ENCODE measurements at regions not wholly inside any gene's neighbourhood (a gene's known extent, or its start where the extent isn't known, plus 50 kb on each side); places are given as distances from the start of the nearest gene placed in this dataset.
"Not testable (repeated sequence)": the region's sequence is repeated elsewhere in the genome, so short reads cannot be mapped to it uniquely, and the experiment has no call there.

DNA sequence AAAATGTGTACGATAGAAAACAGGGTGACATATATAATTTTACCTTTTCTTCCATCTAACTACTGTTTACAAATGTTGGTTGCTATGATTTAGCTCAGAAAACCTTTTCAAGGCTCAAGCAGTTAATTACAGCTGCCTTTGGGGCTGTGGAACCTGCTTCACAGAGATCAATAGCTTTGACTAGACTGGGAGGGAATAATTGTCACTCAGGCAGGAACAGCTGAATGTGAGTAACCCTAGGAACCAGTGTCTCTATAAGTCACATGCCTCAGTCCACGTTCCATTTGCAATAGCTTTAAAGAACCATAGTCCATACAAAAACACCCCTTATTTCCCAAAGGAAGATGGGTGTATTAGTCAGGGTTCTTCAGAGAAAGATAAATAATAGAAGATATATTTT, 306.8 kb upstream of the ERCC4 start:
- TF ChIP-seq ZFX (IDR thresholded peaks at IDR 0.05; ENCODE audit: borderline replicate concordance), result no peak
- TF ChIP-seq, protein P1, sequence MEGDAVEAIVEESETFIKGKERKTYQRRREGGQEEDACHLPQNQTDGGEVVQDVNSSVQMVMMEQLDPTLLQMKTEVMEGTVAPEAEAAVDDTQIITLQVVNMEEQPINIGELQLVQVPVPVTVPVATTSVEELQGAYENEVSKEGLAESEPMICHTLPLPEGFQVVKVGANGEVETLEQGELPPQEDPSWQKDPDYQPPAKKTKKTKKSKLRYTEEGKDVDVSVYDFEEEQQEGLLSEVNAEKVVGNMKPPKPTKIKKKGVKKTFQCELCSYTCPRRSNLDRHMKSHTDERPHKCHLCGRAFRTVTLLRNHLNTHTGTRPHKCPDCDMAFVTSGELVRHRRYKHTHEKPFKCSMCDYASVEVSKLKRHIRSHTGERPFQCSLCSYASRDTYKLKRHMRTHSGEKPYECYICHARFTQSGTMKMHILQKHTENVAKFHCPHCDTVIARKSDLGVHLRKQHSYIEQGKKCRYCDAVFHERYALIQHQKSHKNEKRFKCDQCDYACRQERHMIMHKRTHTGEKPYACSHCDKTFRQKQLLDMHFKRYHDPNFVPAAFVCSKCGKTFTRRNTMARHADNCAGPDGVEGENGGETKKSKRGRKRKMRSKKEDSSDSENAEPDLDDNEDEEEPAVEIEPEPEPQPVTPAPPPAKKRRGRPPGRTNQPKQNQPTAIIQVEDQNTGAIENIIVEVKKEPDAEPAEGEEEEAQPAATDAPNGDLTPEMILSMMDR (IDR thresholded peaks at IDR 0.05), result no peak
- no peak overlapping the region for H3K27ac ChIP-seq

- TF ChIP-seq ZFX (IDR thresholded peaks at IDR 0.05; ENCODE audit: borderline replicate concordance), result no peak
- TF ChIP-seq, protein P1 (IDR thresholded peaks at IDR 0.05), result no peak
- H3K27ac ChIP-seq, result no peak overlapping the region
Observed at GRCh38 chr16:13621639-13622038, 298.3 kb upstream of the ERCC4 start.

- H3K27ac ChIP-seq, result no peak overlapping the region
- no peak for TF ChIP-seq ZFX (IDR thresholded peaks at IDR 0.05; ENCODE audit: borderline replicate concordance)
- TF ChIP-seq, protein P1 (IDR thresholded peaks at IDR 0.05), result no peak
Observed at GRCh38 chr16:13628156-13628555, 291.8 kb upstream of the ERCC4 start.

DNA sequence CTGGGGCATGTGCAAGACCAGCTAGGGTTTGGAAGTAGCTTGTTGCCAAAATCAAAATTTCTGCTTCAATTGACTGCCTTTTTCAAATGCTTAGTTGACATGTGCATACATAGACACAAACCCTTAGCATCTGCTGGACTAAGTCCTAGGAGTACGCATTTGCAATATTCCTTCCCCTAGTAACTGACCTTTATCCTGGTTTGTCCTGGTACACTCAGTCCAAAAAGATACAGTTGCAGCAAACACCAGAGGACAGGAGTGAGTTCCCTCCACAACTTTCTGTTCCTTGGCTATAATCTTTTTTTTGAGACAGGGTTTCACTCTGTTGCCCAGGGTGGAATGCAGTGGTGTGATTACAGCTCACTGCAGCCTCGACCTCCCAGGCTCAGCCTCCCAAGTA, 290.2 kb upstream of the ERCC4 start:
- TF ChIP-seq ZFX (IDR thresholded peaks at IDR 0.05; ENCODE audit: borderline replicate concordance), result no peak
- TF ChIP-seq, protein P1 (IDR thresholded peaks at IDR 0.05), result no peak
- no peak overlapping the region for H3K27ac ChIP-seq

- H3K27ac ChIP-seq, result no peak overlapping the region
- TF ChIP-seq, protein P1 (IDR thresholded peaks at IDR 0.05), result no peak
- no peak for TF ChIP-seq ZFX (IDR thresholded peaks at IDR 0.05; ENCODE audit: borderline replicate concordance)
Observed at GRCh38 chr16:13630374-13630773, 289.6 kb upstream of the ERCC4 start.

- H3K27ac ChIP-seq, result no peak overlapping the region
- TF ChIP-seq ZFX (IDR thresholded peaks at IDR 0.05; ENCODE audit: borderline replicate concordance), result no peak
- TF ChIP-seq, protein P1 (IDR thresholded peaks at IDR 0.05), result no peak
Observed at GRCh38 chr16:13631213-13631767, 288.7 kb upstream of the ERCC4 start.

DNA sequence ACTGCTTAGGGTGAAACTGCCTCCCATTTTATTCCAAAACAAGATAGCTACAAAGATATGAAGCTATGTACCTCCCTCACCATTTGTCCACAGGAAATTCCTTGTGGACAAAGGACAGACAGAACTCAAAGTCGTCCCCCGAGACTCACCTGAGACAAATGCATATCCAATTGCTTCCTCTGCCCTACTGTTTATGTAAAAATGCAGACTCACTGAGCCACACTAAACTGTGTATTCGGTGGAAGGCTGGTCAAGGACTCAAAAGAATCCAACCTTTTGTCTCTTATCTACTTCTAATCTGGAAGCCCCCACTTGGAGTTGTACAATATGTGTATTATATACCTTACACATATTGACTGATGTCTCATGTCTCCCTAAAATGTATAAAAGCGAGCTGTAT, 288.0 kb upstream of the ERCC4 start:
- no peak overlapping the region for H3K27ac ChIP-seq
- TF ChIP-seq ZFX (IDR thresholded peaks at IDR 0.05; ENCODE audit: borderline replicate concordance), result no peak
- TF ChIP-seq, protein P1 (IDR thresholded peaks at IDR 0.05), result no peak

DNA sequence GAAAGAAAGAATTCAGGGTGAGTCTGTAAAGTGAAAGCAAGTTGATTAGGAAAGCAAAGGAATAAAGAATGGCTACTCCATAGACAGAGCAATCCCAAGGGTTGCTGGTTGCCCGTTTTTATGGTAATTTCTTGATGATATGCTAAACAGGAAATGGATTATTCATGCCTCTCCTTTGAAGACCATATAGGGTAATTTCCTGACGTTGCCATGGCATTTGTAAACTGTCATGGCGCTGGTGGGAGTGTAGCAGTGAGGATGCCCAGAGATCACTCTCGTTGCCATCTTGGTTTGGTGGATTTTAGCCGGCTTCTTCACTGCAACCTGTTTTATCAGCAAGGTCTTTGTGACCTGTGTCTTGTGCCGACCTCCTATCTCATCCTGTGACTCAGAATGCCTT, 287.4 kb upstream of the ERCC4 start:
- H3K27ac ChIP-seq, result not testable (repeated sequence)

Measured in 22Rv1 (cell line).